Uterus (tissue), 2 donors: ENCODE measurements at regions not wholly inside any gene's neighbourhood (a gene's known extent, or its start where the extent isn't known, plus 50 kb on each side); places are given as distances from the start of the nearest gene placed in this dataset.

Source experiments
- CTCF ChIP-seq, 4 experiments: fragments of 200-600 bp in 2 of 4; fragments of 450-650 bp in 2 of 4; sonication (generic) in 2 of 4; IDR thresholded peaks; one replicate each; pipeline ENCODE4 v1.5.1; 2016 to 2019; ENCODE audit warnings: antibody characterized with exemption in 4 of 4, mild to moderate bottlenecking in 2 of 4, moderate library complexity in 1 of 4
- POLR2A ChIP-seq, 2 donors: fragments of 450-650 bp; IDR thresholded peaks; one replicate each; pipeline ENCODE4 v1.6.1; 2016; ENCODE audit warnings: antibody characterized with exemption in 2 of 2, mild to moderate bottlenecking in 1 of 2, moderate library complexity in 1 of 2

GRCh38 chrX:66900886-66901285 lies 262.0 kb upstream of the EDA2R start:
- TF ChIP-seq CTCF (IDR thresholded peaks at IDR 0.05) = no peak
- no peak for TF ChIP-seq POLR2A (IDR thresholded peaks at IDR 0.05)
